ENCODE measurements at regions not wholly inside any gene's neighbourhood (a gene's known extent, or its start where the extent isn't known, plus 50 kb on each side); places are given as distances from the start of the nearest gene placed in this dataset.

DNA sequence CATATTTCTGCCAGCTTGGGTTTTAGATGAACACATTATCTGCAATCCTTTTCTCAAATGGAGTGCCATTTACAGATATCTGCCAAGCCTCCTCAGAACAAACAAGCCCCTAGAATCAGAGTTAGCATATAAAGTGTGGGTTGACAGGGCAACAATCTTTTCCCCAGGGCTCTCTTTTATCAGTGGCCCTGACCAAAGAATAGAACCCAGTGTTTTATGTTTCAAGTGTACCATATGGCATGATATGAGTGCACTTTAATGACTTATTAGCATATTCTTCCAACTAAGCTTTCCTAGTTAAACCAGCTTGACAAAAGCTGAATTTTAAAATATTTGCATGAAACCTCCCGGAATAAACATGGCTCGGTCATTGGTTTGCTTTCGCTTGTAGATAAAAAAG is 57.3 kb downstream of the EVX1 start:
- DNase-seq (ENCODE audit: low spot score), result no peak

DNA sequence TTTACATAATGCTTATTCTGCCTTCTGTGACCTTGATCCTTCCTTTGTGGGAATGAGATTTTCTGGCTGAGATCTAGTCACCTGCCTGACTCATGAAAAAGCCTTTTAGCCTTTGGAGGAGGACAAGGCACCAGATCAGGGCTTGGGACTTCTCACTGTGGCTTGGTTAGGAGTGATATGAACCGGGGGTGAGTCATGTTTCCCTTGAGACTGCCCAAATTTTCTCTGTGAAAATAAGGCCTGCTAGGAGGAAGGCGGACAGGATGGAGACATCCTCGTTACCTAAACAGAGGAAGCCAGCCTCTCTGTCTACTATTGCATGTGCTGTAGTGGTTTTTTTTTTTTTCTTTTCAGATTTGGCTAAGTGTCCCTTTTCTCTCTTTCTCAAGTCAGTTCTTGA is 57.8 kb downstream of the EVX1 start:
- DNase-seq (ENCODE audit: low spot score), result no peak

DNA sequence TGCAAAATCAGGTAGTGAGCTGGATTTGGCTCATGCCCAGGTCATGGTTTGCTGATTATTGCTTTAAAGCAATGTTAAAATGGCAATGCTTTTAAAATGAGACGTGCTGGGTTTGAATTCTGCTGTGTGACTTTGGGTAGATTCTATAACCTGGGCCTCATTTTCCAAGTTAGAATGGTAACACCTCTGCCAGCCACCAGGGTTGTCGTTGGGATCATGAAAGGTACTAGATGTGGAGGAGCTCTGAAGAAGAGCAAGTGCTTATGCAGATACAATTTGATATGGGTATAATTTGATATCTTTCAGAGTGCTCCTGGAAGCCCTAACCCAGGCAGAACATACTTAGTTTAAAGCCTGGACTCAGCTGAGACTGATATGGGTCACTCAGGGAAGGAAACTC is 60.0 kb downstream of the EVX1 start:
- no peak for DNase-seq (ENCODE audit: low spot score)

DNA sequence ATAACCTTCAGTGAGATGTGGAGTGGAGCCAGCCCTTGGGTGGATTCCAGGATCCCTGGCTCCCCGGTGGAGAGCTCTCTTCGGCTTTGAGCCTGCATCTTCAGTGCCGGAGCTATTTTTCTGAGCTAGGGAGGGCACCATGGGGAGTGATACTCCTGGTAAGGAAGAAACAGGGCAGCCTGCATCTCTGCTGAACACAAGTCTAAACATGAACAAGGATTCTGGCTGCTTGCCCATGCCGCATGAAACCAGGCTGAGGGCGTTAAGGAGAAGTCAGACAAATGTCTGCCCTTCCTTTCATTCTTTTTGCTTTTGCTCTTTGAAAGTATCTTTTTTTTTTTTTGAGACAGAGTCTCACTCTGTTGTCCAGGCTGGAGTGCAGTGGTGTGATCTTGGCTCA is 60.4 kb downstream of the EVX1 start:
- no peak for DNase-seq (ENCODE audit: low spot score)

DNA sequence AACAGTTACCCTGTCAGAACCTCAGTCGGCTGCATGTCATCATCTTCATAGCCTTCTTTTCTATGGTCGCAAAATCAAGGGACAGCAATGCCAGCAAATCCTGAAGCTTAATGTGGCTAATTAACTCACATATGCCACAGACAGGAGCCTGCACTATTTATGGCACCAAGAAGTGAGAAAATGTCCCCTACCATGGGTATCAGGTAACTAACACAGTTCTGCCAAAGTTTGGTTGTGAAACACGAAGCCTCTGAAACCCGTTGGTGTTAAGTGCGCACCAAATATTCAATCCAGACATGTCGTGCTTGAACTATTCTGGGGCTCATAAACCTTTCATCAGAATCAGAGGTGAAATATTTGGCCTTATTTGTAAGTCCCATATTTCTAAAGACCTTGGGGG is 63.3 kb downstream of the EVX1 start:
- DNase-seq (ENCODE audit: low spot score), result no peak

DNA sequence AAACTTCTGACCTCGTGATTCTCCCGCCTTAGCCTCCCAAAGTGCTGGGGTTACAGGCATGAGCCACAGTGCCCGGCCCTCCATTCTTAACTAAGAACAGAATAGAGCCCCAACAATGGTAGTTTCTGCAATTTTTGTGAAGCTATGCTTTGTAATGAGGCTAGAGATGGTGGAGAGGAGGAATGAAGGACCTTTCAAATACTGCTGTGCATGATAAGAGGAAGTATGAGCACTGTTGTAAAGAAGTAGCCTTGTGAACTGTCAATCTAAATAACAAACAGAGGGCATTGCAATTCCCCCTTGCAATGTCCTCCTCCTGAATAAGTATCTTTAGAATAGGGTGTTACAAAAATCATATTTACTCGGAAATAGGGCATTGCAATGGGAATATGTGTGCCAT is 70.2 kb downstream of the EVX1 start:
- DNase-seq (ENCODE audit: low spot score), result no peak

DNA sequence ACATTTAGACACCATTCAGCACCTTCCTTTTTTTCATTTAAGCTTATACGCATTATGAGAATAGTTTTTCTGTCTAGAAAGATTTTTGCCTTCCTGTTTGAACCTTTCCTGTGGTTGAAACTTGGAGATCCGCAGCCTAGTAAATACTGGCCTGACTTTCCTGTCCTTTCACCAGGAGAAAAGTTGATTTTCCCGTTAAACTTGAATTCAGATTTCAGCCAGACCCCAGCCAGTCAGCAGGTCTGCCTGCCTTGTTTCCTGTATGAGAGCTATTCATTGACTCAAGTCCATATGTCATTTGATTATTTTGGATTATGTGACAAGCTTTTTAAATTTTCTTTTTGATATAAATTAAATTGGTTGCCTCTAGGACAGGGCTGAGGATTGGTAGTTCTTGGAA is 71.5 kb downstream of the EVX1 start:
- DNase-seq (ENCODE audit: low spot score), result no peak

DNA sequence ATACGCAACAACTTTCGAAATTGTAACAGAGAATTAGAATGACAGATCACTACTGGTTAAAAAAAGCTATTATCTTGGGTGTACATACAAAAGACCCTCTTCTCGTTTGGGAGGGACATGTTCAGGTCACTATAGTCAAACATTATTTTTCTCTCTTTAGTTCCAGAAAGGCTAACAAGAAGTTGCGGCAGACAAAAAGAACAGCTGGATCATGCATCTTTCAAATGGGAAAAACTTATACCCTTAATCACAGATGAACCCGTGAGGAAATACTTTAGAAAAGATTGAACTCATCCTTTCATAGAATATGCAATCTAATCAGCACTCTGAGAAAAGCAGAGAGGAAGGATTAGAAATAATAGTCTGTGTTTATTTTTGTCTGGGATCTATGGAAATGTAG is 72.5 kb downstream of the EVX1 start:
- no peak for DNase-seq (ENCODE audit: low spot score)

DNA sequence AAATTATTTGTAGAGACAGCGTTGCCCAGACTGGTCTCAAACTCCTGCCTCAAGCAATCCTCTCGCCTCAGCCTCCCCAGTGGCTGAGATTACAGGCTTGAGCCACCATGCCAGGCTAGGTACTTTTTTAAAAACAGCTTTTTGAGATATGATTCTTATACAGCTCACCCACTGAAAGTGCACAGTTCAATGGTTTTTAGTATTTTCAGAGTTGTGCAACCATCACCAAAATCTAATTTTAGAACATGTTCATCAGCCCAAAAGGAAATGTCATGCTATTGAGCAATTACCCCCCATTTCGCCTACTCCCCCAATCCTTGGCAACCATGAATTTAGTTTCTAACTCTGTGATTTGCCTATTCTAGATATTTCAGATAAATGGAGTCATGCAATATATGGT is 73.7 kb downstream of the EVX1 start:
- no peak for DNase-seq (ENCODE audit: low spot score)

DNA sequence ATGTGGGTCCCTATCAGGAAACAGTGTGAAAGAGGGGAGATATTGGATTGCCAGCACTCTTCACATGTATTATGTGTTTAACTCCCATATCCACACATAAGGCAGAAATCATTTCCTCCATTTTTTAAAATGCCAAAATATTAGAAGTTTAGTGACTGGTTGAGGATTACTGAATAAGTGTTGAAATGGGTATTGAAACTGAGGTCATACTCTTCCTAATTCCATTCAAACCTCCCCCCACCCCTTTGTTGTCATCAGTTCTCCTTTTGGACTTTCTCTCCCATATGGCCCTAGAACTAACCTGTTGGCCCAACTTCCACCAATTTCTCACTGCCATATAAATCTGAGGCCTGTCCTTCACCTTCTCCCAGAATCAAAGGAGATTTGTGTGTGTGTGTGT is 81.6 kb downstream of the EVX1 start:
- no peak for DNase-seq (ENCODE audit: low spot score)

DNA sequence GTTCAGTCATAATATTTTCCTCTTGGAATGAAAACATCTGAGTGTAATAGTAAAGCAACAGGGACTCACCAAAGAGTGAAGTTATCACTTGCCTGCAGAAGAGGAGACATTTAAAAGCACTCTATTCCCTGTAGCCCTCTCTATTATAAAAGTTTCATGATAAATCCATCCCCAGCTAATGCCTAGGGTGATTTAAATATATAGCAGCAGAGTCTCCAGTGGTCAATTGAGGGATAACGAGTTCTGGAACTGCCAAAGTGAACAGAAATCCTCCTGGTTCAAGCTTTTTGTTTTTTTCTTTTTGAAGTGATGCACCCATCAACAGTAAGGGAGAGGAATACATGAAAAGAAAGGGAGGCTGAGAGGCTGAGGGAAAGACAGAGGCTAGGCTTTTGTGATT is 87.3 kb downstream of the EVX1 start:
- peak; percentile 28 for DNase-seq (ENCODE audit: low spot score)

DNA sequence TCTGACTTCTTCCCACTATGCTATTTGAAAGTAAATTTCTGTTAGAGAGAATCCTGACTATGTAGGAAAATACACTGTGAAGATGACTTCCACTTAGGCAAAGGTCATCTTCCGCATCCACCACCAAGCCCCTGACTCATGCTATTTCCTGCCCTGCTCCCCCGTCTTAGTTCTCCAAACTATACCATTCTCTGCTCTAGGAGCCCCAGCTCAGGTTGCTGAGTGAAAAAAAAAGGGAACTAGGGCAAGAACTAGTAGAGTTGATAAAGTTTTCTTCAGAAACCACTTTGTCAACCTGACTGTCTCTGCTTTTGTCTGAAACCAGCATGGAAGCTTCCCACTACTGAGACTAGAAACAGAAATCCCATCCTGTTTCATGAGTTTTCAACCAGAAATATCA is 96.9 kb downstream of the EVX1 start:
- peak; percentile 3 for DNase-seq (ENCODE audit: low spot score)

DNA sequence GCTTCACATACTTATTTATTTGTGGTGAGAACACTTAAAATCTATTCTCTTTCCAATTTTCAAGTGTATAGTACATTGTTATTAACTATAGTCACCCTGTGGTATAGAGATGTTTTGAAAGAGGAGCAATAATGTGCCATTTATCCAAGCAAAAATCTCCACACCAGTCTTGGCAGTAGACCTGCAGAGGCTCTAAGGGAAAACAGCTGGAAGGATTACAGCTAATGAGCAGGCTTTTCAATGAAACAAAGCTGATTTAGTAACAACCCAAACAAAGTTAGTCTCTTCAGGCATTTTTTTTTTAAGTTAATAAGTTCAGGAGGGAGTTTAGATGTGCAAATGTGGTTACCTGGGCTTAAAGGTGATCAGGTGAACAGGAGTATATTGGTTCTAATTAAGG is 101.9 kb downstream of the EVX1 start:
- DNase-seq (ENCODE audit: low spot score), result no peak

DNA sequence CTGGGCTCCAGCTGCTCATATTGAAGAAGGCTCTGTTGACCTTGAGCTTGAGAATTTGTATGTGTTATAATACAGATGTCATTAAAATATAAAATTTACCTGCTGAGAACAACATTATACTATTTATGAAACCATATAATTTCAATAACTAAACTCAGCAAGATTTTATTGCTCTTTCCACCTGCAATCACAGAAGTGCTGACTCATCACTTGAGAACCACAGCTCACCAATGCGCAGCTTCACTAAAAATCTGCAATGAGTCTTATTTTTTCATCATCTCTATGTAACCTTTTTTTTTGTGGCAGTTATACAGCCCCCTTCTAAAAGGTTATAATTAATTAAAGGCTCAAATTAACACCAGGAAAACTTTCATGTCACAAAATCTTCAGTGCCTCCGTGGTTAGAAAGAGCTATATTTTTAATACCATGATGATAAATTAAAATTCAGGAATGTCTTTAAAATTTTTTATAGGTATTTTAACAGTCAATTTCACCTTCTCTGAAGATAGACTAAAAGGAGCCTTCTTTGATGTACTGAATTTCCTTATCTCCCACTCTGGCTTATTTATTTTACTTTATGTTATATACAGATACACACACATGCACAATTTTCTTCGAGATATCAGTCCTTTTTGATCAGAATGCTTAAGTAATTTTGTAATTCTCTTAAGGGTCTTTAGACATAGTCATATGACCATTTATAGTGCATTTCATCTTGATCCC is 102.7 kb downstream of the EVX1 start:
- DNase-seq (ENCODE audit: low spot score), result no peak

DNA sequence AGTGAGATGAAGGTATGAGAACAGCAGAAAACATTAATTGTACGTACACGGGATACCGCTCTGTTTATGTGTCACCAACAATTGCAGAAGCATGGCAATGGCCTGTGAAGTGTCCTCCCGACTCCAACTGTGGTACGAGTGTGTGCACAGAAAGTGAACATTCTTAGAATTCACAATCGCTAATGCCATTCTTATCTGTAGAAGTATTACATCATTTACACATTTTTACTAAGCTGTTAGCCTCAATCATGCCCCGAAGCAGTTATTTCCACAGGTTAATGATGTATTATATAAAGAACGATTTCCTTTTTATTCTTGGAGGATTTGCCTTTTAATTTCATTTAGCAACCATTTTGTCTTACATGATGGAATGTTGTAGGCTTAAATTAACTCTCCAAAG is 103.4 kb downstream of the EVX1 start:
- no peak for DNase-seq (ENCODE audit: low spot score)

DNA sequence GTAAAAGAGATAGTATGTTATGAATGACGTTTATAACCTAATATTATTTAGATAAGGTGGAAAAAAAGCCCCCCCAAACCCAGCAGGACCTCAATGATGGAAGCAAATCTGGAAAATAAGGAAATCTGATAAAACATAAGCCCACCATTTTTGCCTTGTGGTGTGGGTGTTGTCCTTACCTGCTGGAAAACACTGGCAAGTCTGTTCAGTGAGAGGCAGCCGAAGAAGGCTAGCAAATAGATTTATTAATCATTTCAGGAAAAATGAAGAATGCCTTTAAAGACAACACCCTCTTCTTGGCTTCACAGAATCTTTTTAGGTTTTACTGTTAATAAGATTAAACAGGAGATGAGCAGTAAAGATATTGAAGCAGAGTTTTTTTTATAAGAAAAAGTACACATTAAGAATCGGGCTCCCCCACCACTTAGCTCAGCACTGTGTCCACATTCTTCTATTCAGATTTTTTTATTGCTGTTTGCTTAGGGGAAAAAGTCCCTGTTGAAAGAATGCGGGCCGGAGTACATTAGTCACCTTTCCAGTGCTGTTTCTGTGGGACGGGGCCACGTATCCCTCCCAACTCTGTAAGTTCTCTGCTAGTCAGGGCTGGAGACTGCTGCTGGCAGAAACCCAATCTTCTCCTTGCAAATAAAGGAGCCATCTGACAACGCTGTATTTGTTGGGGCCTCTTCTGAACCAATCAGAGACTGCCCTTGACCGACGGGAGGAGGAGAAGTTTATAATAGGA is 104.1 kb downstream of the EVX1 start:
- DNase-seq (ENCODE audit: low spot score), result no peak

DNA sequence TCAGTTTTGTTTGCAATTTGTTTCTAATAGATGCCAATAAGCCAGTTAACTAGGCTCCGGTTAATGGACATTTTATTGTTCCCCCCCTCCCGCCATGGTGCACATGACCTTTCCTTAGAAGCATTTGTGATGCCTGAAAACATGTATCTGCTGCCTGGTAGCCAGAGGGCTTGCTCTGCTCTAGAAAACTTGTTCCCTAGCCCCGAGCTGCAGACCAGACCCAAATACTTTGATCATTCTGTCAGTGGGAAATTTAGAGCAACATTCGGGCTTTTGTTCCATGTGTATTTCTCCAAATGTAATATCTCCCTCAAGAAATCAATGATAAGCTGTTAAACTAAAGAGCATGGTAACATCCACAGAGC is 104.7 kb downstream of the EVX1 start:
- DNase-seq (ENCODE audit: low spot score), result no peak

DNA sequence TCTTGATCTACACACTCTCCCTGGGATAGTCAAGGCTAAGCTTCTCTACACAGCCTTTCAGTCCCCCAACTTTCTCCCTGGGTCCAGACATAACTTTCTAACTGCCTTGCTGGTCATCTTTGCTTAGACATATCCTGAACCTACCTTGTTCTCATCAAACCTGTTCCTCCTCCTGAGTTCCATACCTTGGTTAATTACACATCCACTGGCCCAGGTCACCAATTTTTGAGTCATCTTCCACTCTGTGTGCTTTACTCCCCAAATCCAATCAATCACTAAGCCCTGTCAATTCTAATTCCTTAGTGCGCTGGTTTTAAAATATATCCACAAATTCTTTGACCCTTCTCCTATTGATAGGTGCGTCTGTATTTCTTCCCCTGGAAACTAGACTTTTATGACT is 107.0 kb downstream of the EVX1 start:
- no peak for DNase-seq (ENCODE audit: low spot score)

DNA sequence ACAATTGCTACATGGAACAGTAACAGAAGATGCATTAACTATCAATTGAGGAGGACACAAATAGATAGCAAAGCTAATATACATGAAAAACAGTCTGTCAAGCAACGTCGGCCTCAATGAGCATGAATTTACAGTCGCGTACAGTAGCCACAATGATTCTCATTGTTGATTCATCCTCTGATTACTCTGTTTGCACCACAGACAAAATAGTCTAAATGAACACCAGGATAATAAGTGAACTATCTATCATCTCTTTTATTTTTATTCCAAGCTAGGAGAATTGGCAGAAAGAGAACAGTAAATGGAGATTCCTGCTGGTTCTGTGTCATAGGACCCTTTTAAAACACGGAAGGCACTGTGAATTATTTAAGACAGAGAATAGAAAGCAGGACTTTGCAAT is 108.5 kb downstream of the EVX1 start:
- no peak for DNase-seq (ENCODE audit: low spot score)

DNA sequence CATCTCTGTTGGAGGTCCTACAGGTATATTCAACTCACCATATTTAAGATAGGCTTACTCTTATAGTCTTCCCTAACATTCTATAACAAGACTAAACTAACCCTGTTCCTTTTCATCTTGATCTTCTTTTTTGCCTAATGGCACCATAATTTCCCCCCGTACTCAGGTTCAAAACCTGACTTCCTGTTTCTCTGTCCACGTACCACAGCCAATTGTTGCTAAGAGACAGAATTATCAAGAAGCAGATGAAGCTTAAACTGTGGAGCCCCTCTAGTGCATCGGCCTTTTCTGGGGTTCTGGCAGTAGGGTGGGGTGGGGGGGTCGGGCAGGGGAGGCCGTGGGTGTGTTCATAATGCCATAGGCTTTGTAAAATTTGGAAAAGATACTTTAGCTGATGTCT is 109.2 kb downstream of the EVX1 start:
- no peak for DNase-seq (ENCODE audit: low spot score)

DNA sequence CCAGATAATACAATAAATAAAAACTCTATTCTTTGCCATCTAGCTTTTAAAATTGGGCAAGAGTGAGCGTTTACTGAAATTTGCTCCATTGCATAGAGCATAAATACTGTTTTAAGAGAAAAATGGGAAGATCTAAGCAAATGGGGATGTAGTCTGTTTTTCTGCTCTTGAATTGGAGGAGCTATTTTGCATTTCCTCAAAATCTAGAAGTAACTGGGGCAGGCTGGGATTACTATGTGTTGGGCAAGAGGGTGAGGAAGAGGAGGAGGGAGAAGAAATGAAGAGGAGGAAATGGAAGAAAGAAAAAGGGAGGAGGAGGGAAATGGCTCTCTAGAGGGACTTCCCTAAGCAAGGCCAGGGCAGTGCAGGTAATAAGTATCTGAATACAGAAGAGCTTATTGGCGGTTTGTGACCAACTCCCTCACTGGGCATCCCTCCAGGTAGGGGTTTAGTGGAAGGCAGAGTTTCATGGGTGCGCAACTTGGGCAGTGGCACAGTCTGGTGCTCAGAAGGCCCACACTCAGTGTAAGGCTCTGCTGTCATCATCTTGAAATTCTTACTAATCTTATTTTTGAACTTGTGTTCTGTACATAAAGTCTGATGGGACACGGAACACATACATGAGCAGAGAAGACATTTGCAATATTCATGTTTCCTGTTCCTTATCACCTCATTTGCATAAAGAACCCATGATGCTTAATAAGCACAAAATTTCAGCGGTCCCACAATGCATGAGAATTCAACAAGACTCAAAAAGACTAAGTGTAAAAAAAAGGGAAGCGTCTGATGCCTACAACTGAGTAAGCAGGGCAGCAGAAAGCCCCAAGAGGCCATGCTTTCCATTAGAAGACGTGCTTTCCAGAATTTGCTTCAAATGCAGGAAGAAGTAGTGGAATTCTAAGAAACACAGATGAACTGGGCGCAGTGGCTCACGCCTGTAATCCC is 116.9 kb downstream of the EVX1 start:
- DNase-seq (ENCODE audit: low spot score), result no peak

DNA sequence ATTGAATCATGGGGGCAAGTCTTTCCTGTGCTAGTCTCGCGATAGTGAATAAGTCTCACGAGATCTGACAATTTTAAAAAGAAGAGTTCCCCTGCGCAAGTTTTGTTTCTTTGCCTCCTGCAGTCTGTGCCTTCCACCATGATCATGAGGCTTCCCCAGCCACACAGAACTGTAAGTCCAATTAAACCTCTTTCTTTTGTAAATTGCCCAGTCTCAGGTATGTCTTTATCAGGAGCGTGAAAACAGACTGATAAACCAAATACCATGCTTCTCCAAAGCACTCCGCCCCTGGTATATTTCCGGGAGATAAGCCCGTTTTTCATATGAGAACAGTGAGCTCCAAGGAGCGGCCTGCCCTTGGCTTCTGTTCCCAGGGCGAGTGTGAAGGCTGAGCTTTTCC is 118.9 kb downstream of the EVX1 start:
- no peak for DNase-seq (ENCODE audit: low spot score)

DNA sequence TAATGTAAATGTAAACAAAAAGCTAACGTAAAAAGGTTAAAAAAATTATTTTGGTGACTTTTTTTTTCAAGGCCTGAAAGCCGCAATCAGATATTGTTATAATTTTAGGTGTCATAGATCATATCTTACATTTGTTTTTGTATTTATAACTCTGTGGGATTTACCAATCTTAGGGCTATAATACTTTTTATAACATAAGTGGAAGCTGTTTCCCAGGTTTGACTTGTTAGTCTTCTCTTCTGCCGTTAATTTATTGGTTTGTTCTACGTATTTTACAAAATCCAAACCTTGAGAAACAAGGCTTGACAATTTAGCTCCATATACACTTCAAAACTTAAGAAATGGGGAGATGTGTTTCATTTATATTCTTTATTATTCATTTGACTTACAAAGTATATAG is 119.4 kb downstream of the EVX1 start:
- DNase-seq (ENCODE audit: low spot score), result no peak
